BJ (cell line): ENCODE measurements at regions not wholly inside any gene's neighbourhood (a gene's known extent, or its start where the extent isn't known, plus 50 kb on each side); places are given as distances from the start of the nearest gene placed in this dataset.

Source experiments
- CTCF ChIA-PET: fragments of 350-600 bp; formaldehyde crosslinking; extraction: SDS; loops from one replicate; lab custom pipeline; 2021; ENCODE audit warnings: antibody characterized with exemption, inconsistent platforms; lab: Yijun Ruan, JAX
- POLR2A ChIA-PET: fragments of 300-600 bp; sonication (Branson Sonifier 250); formaldehyde crosslinking; extraction: SDS; loops from one replicate; lab custom pipeline; 2021; ENCODE audit warnings: antibody characterized with exemption; lab: Charles Lee
- DNase-seq: peaks from one replicate; pipeline ENCODE4 v3.0.0-alpha.2; 2011; ENCODE audit warnings: low read depth
- H3K27me3 ChIP-seq: 2 replicates; pipeline ENCODE4 v1.6.0; 2011; ENCODE audit warnings: low read length; ENCODE audit not compliant: control insufficient read depth, insufficient read depth
- H3K36me3 ChIP-seq: 2 replicates; pipeline ENCODE4 v1.5.1; 2011; ENCODE audit warnings: low read length; ENCODE audit not compliant: control insufficient read depth, insufficient read depth
- H3K4me3 ChIP-seq: 2 replicates; pipeline ENCODE4 v1.5.1; 2011; ENCODE audit warnings: low read depth, mild to moderate bottlenecking, control low read depth, low read length
- CTCF ChIP-seq: IDR thresholded peaks from 2 replicates; pipeline ENCODE4 v1.5.1; 2011; ENCODE audit warnings: low read depth, mild to moderate bottlenecking, control low read depth, inconsistent platforms, low read length, moderate library complexity; ENCODE audit not compliant: insufficient read depth

- Histone ChIP-seq H3K36me3 (no peaks in the 10 kb centered on the region), H3K4me3 (no peak overlapping the region), H3K27me3 (no peaks in the 10 kb centered on the region)
- ChIA-PET CTCF (no interaction called here), POLR2A (no interaction called here)
- DNase-seq = no peak
- no peak for TF ChIP-seq CTCF
Observed at GRCh38 chr4:35315419-35315818, 928.9 kb downstream of the ARAP2 start.

- Histone ChIP-seq H3K27me3 (no peaks in the 10 kb centered on the region), H3K36me3 (no peaks in the 10 kb centered on the region), H3K4me3 (no peak overlapping the region)
- no peak for DNase-seq
- POLR2A ChIA-PET = no interaction called here
- CTCF ChIA-PET = no interaction called here
- TF ChIP-seq CTCF = no peak
Observed at GRCh38 chr4:35325908-35326453, 918.3 kb downstream of the ARAP2 start.

DNA sequence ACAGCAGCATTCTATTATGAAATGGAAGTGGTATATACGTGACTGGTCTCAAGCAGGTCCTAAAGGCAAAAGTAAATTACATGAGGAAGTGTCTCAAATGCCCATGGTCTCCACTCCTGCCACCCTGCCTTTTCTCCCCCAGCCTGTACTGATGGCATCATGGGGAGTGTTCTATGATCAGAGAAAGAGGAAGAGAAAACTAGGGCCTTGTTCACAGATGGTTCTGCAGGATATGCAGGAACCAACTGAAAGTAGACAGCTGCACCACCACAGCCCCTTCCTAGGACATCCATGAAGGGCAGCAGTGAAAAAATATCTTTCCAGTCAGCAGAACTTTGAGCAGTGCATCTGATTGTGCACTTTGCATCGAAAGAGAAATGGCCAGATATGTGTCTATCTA, 901.5 kb downstream of the ARAP2 start:
- DNase-seq = no peak
- CTCF ChIA-PET = no interaction called here
- Histone ChIP-seq H3K4me3 (no peak overlapping the region), H3K27me3 (no peaks in the 10 kb centered on the region), H3K36me3 (no peaks in the 10 kb centered on the region)
- TF ChIP-seq CTCF = no peak
- POLR2A ChIA-PET = no interaction called here

GRCh38 chr4:35347276-35347675, 897.0 kb downstream of the ARAP2 start:
- POLR2A ChIA-PET = no interaction called here
- Histone ChIP-seq H3K27me3 (no peaks in the 10 kb centered on the region), H3K36me3 (no peaks in the 10 kb centered on the region), H3K4me3 (no peak overlapping the region)
- no peak for TF ChIP-seq CTCF
- CTCF ChIA-PET = no interaction called here
- DNase-seq = no peak

DNA sequence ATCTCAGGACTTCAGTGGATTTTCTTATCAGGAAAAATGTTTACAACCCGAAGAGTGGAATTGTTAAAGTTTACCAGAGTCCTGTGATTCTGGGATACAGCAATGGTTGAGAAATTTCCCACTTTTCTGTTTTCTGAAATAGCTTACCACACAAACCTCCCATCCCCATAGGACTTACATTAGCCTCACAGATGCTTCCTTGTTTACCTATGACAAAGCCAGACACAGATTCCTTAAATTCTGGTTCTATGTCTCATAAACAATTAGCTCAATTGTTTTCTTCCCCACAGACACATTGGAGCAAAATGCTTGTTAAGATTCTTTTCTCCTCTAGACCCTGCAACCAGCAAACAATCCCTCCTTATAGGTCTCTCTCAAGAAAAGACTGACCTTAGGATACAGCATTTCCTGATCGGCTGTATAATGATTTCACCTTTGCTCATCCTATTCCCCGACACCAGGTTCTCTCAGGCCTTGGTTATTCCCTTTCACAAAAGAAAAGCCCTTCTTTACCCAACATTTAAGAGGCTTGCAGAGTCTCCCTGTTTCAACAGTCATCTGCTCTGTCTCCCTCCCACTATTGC, 886.2 kb downstream of the ARAP2 start:
- Histone ChIP-seq H3K4me3 (no peak overlapping the region), H3K36me3 (no peaks in the 10 kb centered on the region), H3K27me3 (no peaks in the 10 kb centered on the region)
- ChIA-PET CTCF (no interaction called here), POLR2A (no interaction called here)
- DNase-seq = no peak
- no peak for TF ChIP-seq CTCF
